Brain microvascular endothelial cell (primary cell): ENCODE measurements at regions not wholly inside any gene's neighbourhood (a gene's known extent, or its start where the extent isn't known, plus 50 kb on each side); places are given as distances from the start of the nearest gene placed in this dataset.

Experiments used
- DNase-seq: peaks from one replicate; pipeline ENCODE4 v3.0.0-alpha.2; 2020
- H3K27ac ChIP-seq: fragments of 250-450 bp; sonication (Bioruptor Pico); 2 replicates; pipeline ENCODE4 v1.5.1; 2020; ENCODE audit warnings: mild to moderate bottlenecking, moderate library complexity
- H3K27me3 ChIP-seq: fragments of 250-450 bp; sonication (Bioruptor Pico); replicated peaks from 2 replicates; pipeline ENCODE4 v1.5.1; 2020; ENCODE audit warnings: mild to moderate bottlenecking
- H3K36me3 ChIP-seq: fragments of 250-450 bp; sonication (Bioruptor Pico); replicated peaks from 2 replicates; pipeline ENCODE4 v1.5.1; 2020; ENCODE audit warnings: mild to moderate bottlenecking
- H3K4me3 ChIP-seq: 2 replicates; pipeline ENCODE4 v1.5.1; 2011; ENCODE audit warnings: low read depth, mild to moderate bottlenecking, control low read depth, low read length, moderate library complexity
- in situ Hi-C: cut with HindIII; loops from 2 replicates; pipeline ENCODE4 v1.10.0; 2017; ENCODE audit warnings: low sequenced_read_pairs, low pct_ligation_motif_present
- TF ChIP-seq, protein P1 (sequence below): IDR thresholded peaks from 2 replicates; pipeline ENCODE4 v1.5.1; 2011; ENCODE audit warnings: low read depth, mild to moderate bottlenecking, moderate library complexity, low read length, control low read depth, inconsistent platforms; ENCODE audit errors: missing control alignments

DNA sequence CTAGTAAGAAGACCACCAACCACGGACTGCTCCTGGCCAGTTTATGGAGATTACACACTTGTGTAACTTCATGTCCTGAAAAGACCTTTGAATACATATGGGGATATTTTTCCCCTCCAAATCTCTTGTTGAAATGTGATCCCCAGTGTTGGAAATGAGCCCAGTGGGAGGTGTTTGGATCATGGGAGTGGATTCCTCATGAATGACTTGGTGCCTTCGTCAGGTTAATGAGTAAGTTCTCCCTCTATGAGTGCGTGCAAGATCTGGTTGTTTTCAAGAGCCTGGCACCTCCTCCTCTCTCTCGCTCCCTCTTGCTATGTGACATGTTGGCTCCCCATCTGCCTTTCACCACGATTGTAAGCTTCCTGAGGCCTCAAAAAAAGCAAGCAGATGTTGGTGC is 769.0 kb upstream of the SLITRK1 start:
- no peaks in the 10 kb centered on the region for H3K27me3 ChIP-seq
- DNase-seq = peak; percentile 91
- no peak overlapping the region for H3K4me3 ChIP-seq
- H3K36me3 ChIP-seq = no peaks in the 10 kb centered on the region
- in situ Hi-C loops = no loop called here
- TF ChIP-seq, protein P1, sequence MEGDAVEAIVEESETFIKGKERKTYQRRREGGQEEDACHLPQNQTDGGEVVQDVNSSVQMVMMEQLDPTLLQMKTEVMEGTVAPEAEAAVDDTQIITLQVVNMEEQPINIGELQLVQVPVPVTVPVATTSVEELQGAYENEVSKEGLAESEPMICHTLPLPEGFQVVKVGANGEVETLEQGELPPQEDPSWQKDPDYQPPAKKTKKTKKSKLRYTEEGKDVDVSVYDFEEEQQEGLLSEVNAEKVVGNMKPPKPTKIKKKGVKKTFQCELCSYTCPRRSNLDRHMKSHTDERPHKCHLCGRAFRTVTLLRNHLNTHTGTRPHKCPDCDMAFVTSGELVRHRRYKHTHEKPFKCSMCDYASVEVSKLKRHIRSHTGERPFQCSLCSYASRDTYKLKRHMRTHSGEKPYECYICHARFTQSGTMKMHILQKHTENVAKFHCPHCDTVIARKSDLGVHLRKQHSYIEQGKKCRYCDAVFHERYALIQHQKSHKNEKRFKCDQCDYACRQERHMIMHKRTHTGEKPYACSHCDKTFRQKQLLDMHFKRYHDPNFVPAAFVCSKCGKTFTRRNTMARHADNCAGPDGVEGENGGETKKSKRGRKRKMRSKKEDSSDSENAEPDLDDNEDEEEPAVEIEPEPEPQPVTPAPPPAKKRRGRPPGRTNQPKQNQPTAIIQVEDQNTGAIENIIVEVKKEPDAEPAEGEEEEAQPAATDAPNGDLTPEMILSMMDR = no peak
- peak overlapping the region; percentile 72 for H3K27ac ChIP-seq

GRCh38 chr13:84649853-84650252 is 767.6 kb upstream of the SLITRK1 start:
- Histone ChIP-seq H3K27me3 (no peaks in the 10 kb centered on the region), H3K27ac (no peak overlapping the region), H3K36me3 (no peaks in the 10 kb centered on the region), H3K4me3 (no peak overlapping the region)
- DNase-seq = no peak
- in situ Hi-C loops = no loop called here
- TF ChIP-seq, protein P1 = no peak

DNA sequence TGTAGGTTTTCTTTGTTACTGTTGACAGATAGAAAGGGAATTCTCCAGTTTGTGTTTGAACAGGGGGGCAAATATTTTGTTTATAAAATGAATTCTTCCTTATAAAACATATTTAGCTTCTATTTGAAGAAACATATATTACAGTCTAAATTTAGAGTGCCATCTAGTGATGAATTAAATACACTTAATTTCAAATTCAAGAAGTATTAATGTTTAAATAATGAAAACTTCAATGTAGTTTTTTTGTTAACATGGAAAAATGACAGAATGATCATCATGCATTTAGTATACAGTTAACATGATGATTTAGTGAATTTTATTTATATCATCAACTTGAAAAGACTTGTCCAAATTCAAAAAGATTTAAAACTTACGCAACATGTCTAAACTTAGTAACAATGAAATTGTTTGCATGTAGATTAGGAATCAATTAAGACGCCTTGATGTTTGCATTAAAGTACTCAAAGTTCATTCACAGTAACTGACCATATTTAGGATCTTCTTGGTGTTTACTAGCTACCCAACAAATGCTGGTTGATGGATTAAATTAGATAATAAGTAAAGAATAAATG is 765.9 kb upstream of the SLITRK1 start:
- no peak for DNase-seq
- no peaks in the 10 kb centered on the region for H3K27me3 ChIP-seq
- in situ Hi-C loops = no loop called here
- TF ChIP-seq, protein P1 = no peak
- no peak overlapping the region for H3K4me3 ChIP-seq
- no peak overlapping the region for H3K27ac ChIP-seq
- H3K36me3 ChIP-seq = no peaks in the 10 kb centered on the region

GRCh38 chr13:84646957-84647356 is 764.7 kb upstream of the SLITRK1 start:
- H3K27me3 ChIP-seq = no peaks in the 10 kb centered on the region
- TF ChIP-seq, protein P1 = no peak
- no peak overlapping the region for H3K4me3 ChIP-seq
- H3K36me3 ChIP-seq = no peaks in the 10 kb centered on the region
- no peak for DNase-seq
- in situ Hi-C loops = no loop called here
- no peak overlapping the region for H3K27ac ChIP-seq

- TF ChIP-seq, protein P1 = no peak
- DNase-seq = no peak
- Histone ChIP-seq H3K27me3 (no peaks in the 10 kb centered on the region), H3K36me3 (no peaks in the 10 kb centered on the region), H3K27ac (no peak overlapping the region), H3K4me3 (no peak overlapping the region)
- in situ Hi-C loops = no loop called here
Observed at GRCh38 chr13:84645196-84646012, 763.1 kb upstream of the SLITRK1 start.
